Left ventricle myocardium inferior (tissue), 1 donor: ENCODE measurements at regions not wholly inside any gene's neighbourhood (a gene's known extent, or its start where the extent isn't known, plus 50 kb on each side); places are given as distances from the start of the nearest gene placed in this dataset.

ENCODE experiments used
- DNase-seq: peaks from one replicate; pipeline ENCODE4 v3.0.0-alpha.2; 2020
- H3K27ac ChIP-seq: fragments of 200-600 bp; replicated peaks from 2 replicates; pipeline ENCODE4 v1.8.0; 2021
- H3K27me3 ChIP-seq: fragments of 200-600 bp; 2 replicates; pipeline ENCODE4 v1.8.0; 2021; ENCODE audit warnings: low read depth
- H3K36me3 ChIP-seq: fragments of 200-600 bp; 2 replicates; pipeline ENCODE4 v1.8.0; 2021
- H3K4me1 ChIP-seq: fragments of 200-600 bp; 2 replicates; pipeline ENCODE4 v1.8.0; 2021
- H3K4me3 ChIP-seq: fragments of 200-600 bp; 2 replicates; pipeline ENCODE4 v1.8.0; 2021; ENCODE audit warnings: mild to moderate bottlenecking, moderate library complexity
- H3K9me3 ChIP-seq: fragments of 200-600 bp; replicated peaks from 2 replicates; pipeline ENCODE4 v1.8.0; 2021
- intact Hi-C: fragments of 100-400 bp; cut with micrococcal nuclease; formaldehyde crosslinking; loops from one replicate; pipeline ENCODE4 v1.11.0; 2022
- TF ChIP-seq, protein P1 (sequence below): fragments of 200-600 bp; IDR thresholded peaks from 2 replicates; pipeline ENCODE4 v1.8.0; 2021; ENCODE audit warnings: antibody characterized with exemption, mild to moderate bottlenecking, borderline replicate concordance
- donor health status: DM: no; HTN: yes; CAD: no; lungs with severe emphysema.

DNA sequence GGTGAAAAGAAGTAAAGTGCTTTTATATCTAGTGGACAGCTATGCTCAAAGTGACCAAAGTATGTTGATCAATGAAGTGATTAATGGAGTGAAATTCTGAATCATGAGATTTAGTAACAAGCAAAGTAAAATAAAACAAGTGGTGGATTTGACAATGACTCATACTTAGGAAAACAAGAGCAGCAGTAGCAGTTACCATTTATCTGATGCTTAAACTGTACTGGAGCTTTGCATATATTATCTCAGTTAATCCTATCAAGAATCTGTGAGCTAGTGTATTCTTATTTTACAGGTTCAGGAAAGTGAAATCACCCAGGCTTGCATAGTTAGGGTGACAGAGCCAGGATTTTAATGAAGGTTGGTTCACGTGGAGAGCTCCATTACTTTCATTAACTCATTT is 50.6 kb upstream of the SPATA16 start:
- DNase-seq: no peak
- TF ChIP-seq, protein P1, sequence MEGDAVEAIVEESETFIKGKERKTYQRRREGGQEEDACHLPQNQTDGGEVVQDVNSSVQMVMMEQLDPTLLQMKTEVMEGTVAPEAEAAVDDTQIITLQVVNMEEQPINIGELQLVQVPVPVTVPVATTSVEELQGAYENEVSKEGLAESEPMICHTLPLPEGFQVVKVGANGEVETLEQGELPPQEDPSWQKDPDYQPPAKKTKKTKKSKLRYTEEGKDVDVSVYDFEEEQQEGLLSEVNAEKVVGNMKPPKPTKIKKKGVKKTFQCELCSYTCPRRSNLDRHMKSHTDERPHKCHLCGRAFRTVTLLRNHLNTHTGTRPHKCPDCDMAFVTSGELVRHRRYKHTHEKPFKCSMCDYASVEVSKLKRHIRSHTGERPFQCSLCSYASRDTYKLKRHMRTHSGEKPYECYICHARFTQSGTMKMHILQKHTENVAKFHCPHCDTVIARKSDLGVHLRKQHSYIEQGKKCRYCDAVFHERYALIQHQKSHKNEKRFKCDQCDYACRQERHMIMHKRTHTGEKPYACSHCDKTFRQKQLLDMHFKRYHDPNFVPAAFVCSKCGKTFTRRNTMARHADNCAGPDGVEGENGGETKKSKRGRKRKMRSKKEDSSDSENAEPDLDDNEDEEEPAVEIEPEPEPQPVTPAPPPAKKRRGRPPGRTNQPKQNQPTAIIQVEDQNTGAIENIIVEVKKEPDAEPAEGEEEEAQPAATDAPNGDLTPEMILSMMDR: no peak
- Histone ChIP-seq H3K27me3 (no peaks in the 10 kb centered on the region), H3K36me3 (no peaks in the 10 kb centered on the region), H3K27ac (no peak overlapping the region), H3K4me1 (no peaks in the 10 kb centered on the region), H3K9me3 (peaks cover 34% of the 10 kb centered on the region), H3K4me3 (no peak overlapping the region)
- intact Hi-C loops: no loop called here
